Endothelial cell of umbilical vein (primary cell): ENCODE measurements at regions not wholly inside any gene's neighbourhood (a gene's known extent, or its start where the extent isn't known, plus 50 kb on each side); places are given as distances from the start of the nearest gene placed in this dataset.

Experiments
- JUN ChIP-seq: IDR thresholded peaks from 2 replicates; pipeline ENCODE4 v1.6.1; 2011; ENCODE audit warnings: borderline replicate concordance, low read depth; ENCODE audit not compliant: insufficient read length, insufficient read depth
- TF ChIP-seq, protein P1 (sequence below), 2 donors: IDR thresholded peaks; 1 replicate in 1 of 2; 2 replicates in 1 of 2; pipeline ENCODE4 v1.5.1; 2011; ENCODE audit warnings: low read length in 2 of 2, mild to moderate bottlenecking in 2 of 2, moderate library complexity in 2 of 2, control low read depth in 1 of 2, inconsistent platforms in 1 of 2, low read depth in 1 of 2; ENCODE audit not compliant: insufficient read depth in 1 of 2; ENCODE audit errors: extremely low read depth in 1 of 2

DNA sequence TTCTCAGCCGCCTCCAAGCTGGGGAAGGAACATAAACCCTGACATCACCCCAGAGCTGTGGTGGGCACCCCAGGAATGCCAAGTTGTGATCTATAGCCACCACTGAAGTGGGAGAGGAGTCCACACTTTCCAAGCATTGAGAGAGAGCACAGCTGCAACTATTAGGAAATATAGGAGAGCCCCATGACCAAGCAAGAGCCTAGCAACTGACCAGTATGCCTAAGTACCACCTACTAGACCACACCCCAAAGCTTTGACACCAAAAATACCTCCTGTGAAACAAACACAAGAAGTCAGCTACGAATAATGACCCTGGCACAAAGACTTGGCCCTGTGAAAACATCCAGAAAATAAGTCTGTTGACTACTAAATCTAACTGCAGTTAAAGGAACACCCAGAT, 804.1 kb upstream of the IGFBP3 start:
- TF ChIP-seq, protein P1, sequence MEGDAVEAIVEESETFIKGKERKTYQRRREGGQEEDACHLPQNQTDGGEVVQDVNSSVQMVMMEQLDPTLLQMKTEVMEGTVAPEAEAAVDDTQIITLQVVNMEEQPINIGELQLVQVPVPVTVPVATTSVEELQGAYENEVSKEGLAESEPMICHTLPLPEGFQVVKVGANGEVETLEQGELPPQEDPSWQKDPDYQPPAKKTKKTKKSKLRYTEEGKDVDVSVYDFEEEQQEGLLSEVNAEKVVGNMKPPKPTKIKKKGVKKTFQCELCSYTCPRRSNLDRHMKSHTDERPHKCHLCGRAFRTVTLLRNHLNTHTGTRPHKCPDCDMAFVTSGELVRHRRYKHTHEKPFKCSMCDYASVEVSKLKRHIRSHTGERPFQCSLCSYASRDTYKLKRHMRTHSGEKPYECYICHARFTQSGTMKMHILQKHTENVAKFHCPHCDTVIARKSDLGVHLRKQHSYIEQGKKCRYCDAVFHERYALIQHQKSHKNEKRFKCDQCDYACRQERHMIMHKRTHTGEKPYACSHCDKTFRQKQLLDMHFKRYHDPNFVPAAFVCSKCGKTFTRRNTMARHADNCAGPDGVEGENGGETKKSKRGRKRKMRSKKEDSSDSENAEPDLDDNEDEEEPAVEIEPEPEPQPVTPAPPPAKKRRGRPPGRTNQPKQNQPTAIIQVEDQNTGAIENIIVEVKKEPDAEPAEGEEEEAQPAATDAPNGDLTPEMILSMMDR (IDR thresholded peaks at IDR 0.05; ENCODE audit: extremely low read depth in 1 of 2, insufficient read depth in 1 of 2, low read depth in 1 of 2, low read length in 2 of 2), result no peak
- TF ChIP-seq JUN, result no peak
